ENCODE measurements at regions not wholly inside any gene's neighbourhood (a gene's known extent, or its start where the extent isn't known, plus 50 kb on each side); places are given as distances from the start of the nearest gene placed in this dataset.

DNA sequence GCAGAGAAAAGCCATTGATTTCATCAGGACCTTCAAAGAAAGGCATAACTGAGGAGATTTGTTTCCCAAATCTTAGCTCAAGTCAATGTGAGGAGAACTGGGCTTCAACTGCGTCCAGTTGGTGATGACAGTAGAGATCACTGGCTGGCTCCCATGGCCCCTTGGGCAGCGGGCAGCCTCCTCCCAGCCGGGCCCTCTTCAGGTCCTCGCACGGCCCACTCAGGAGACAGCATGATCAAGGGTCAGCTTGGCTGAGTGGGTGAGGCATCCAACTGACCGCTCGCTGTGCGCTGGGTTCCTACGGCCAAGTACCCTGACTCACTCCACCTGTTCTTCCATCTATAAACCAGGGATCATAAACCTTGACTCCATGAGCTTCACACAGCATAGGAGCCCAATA, 274.0 kb downstream of the NSG2 start:
- H3K4me3 ChIP-seq (ENCODE audit: low read depth in 1 of 3, low read length in 3 of 3), result no peak overlapping the region
- no peak for DNase-seq (ENCODE audit: low spot score)
- no peak overlapping the region for H3K9ac ChIP-seq (ENCODE audit: low read depth in 1 of 2, low read length in 2 of 2)
- WGBS, result 72% methylated on average over 9 of the region's 9 CpGs
- H3K4me1 ChIP-seq (ENCODE audit: control insufficient read depth in 4 of 4, insufficient read depth in 4 of 4, low read length in 3 of 4), result no peaks in the 10 kb centered on the region
- H3K36me3 ChIP-seq (ENCODE audit: control insufficient read depth in 4 of 4, insufficient read depth in 3 of 4, low read depth in 1 of 4, low read length in 3 of 4), result no peaks in the 10 kb centered on the region
- H3K9me3 ChIP-seq (ENCODE audit: control insufficient read depth in 4 of 4, low read length in 3 of 4), result no peaks in the 10 kb centered on the region
- peaks cover 0 to 14% (median 0%) of the 10 kb centered on the region in 4 donors for H3K27me3 ChIP-seq (ENCODE audit: control insufficient read depth in 4 of 4, insufficient read depth in 4 of 4, low read length in 3 of 4)
- TF ChIP-seq, protein P1, sequence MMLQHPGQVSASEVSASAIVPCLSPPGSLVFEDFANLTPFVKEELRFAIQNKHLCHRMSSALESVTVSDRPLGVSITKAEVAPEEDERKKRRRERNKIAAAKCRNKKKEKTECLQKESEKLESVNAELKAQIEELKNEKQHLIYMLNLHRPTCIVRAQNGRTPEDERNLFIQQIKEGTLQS (IDR thresholded peaks at IDR 0.05), result no peak
- TF ChIP-seq TAF1 (conservative IDR thresholded peaks at IDR 0.05) (no peak), RXRA (IDR thresholded peaks at IDR 0.05) (no peak), RAD21 (IDR thresholded peaks at IDR 0.05) (no peak), NR2F2 (IDR thresholded peaks at IDR 0.05) (no peak), FOXA1 (IDR thresholded peaks at IDR 0.05) (no peak), SP1 (IDR thresholded peaks at IDR 0.05) (no peak), HNF4A (conservative IDR thresholded peaks at IDR 0.05) (no peak), GABPA (IDR thresholded peaks at IDR 0.05 in 1 of 2, conservative IDR thresholded peaks at IDR 0.05 in 1 of 2) (no peak), JUND (IDR thresholded peaks at IDR 0.05) (no peak), YY1 (IDR thresholded peaks at IDR 0.05) (no peak), EGR1 (IDR thresholded peaks at IDR 0.05; ENCODE audit: low read depth in 2 of 2) (no peak), FOXA2 (IDR thresholded peaks at IDR 0.05) (no peak)
- TF ChIP-seq, protein P2, sequence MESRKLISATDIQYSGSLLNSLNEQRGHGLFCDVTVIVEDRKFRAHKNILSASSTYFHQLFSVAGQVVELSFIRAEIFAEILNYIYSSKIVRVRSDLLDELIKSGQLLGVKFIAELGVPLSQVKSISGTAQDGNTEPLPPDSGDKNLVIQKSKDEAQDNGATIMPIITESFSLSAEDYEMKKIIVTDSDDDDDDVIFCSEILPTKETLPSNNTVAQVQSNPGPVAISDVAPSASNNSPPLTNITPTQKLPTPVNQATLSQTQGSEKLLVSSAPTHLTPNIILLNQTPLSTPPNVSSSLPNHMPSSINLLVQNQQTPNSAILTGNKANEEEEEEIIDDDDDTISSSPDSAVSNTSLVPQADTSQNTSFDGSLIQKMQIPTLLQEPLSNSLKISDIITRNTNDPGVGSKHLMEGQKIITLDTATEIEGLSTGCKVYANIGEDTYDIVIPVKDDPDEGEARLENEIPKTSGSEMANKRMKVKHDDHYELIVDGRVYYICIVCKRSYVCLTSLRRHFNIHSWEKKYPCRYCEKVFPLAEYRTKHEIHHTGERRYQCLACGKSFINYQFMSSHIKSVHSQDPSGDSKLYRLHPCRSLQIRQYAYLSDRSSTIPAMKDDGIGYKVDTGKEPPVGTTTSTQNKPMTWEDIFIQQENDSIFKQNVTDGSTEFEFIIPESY (IDR thresholded peaks at IDR 0.05), result no peak
- TF ChIP-seq, protein P3, sequence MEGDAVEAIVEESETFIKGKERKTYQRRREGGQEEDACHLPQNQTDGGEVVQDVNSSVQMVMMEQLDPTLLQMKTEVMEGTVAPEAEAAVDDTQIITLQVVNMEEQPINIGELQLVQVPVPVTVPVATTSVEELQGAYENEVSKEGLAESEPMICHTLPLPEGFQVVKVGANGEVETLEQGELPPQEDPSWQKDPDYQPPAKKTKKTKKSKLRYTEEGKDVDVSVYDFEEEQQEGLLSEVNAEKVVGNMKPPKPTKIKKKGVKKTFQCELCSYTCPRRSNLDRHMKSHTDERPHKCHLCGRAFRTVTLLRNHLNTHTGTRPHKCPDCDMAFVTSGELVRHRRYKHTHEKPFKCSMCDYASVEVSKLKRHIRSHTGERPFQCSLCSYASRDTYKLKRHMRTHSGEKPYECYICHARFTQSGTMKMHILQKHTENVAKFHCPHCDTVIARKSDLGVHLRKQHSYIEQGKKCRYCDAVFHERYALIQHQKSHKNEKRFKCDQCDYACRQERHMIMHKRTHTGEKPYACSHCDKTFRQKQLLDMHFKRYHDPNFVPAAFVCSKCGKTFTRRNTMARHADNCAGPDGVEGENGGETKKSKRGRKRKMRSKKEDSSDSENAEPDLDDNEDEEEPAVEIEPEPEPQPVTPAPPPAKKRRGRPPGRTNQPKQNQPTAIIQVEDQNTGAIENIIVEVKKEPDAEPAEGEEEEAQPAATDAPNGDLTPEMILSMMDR (IDR thresholded peaks at IDR 0.05; ENCODE audit: low read depth, low read length, missing input control), result no peak
- no peak overlapping the region for H3K27ac ChIP-seq (ENCODE audit: low read depth in 1 of 2, low read length in 2 of 2)

DNA sequence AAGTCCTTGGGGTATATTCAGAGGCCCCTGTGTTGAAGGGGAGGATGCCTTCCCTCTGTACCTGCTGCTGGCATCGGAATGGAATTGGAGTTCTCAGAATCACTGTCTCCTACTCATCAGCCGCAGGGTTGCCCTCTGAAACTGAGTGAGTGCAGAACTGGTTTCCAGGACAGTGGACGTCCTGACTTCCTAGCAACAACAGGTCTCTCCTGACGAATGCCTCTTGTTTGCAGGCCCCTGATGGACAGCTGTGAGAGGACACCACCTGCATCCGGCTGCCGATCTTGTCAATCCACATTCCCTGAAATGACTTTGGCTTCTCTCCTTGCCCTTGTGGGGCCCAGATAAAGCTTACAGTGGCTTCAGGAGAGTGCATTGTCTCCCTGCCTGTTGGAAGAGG, 274.5 kb downstream of the NSG2 start:
- DNase-seq (ENCODE audit: low spot score), result no peak
- Histone ChIP-seq H3K27me3 (ENCODE audit: control insufficient read depth in 4 of 4, insufficient read depth in 4 of 4, low read length in 3 of 4) (peaks cover 0 to 14% (median 0%) of the 10 kb centered on the region in 4 donors), H3K27ac (ENCODE audit: low read depth in 1 of 2, low read length in 2 of 2) (no peak overlapping the region), H3K4me1 (ENCODE audit: control insufficient read depth in 4 of 4, insufficient read depth in 4 of 4, low read length in 3 of 4) (no peaks in the 10 kb centered on the region), H3K9me3 (ENCODE audit: control insufficient read depth in 4 of 4, low read length in 3 of 4) (no peaks in the 10 kb centered on the region), H3K4me3 (ENCODE audit: low read depth in 1 of 3, low read length in 3 of 3) (no peak overlapping the region), H3K9ac (ENCODE audit: low read depth in 1 of 2, low read length in 2 of 2) (no peak overlapping the region), H3K36me3 (ENCODE audit: control insufficient read depth in 4 of 4, insufficient read depth in 3 of 4, low read depth in 1 of 4, low read length in 3 of 4) (no peaks in the 10 kb centered on the region)
- WGBS, result 40% methylated on average over 6 of the region's 6 CpGs
- TF ChIP-seq, protein P4, sequence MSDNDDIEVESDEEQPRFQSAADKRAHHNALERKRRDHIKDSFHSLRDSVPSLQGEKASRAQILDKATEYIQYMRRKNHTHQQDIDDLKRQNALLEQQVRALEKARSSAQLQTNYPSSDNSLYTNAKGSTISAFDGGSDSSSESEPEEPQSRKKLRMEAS (IDR thresholded peaks at IDR 0.05), result no peak
- TF ChIP-seq FOXA1 (IDR thresholded peaks at IDR 0.05) (no peak), TAF1 (conservative IDR thresholded peaks at IDR 0.05) (no peak), HNF4G (IDR thresholded peaks at IDR 0.05) (no peak), FOXA2 (IDR thresholded peaks at IDR 0.05) (no peak), JUND (IDR thresholded peaks at IDR 0.05) (no peak), RXRA (IDR thresholded peaks at IDR 0.05) (no peak), NR2F2 (IDR thresholded peaks at IDR 0.05) (no peak), RAD21 (IDR thresholded peaks at IDR 0.05) (no peak), YY1 (IDR thresholded peaks at IDR 0.05) (no peak), GABPA (IDR thresholded peaks at IDR 0.05 in 1 of 2, conservative IDR thresholded peaks at IDR 0.05 in 1 of 2) (no peak), SP1 (IDR thresholded peaks at IDR 0.05) (no peak)
- TF ChIP-seq, protein P1 (IDR thresholded peaks at IDR 0.05), result no peak
- TF ChIP-seq, protein P2 (IDR thresholded peaks at IDR 0.05), result no peak
- TF ChIP-seq, protein P3 (IDR thresholded peaks at IDR 0.05; ENCODE audit: low read depth, low read length, missing input control), result no peak
